ENCODE measurements at regions not wholly inside any gene's neighbourhood (a gene's known extent, or its start where the extent isn't known, plus 50 kb on each side); places are given as distances from the start of the nearest gene placed in this dataset.

DNA sequence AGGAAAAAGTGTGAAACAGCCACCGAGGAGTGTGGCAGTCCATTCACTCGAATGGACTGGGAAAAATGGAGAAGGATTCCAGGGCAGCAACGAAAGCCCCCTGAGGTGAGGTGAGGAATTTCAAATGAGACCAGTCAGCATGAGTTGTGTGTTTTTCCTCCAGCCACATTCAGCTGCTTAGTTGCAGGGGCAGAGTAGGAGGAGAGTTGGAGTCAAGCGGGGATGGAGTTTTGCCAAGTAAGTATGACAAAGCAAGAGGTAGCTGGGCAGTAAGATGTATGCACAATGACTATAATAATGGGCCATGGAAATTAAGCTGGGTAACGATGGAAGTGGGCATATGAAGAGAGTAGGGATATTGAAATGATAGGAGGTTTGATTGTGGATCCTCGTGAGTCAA, 64.4 kb downstream of the CCDC54 start:
- TF ChIP-seq, protein P1, sequence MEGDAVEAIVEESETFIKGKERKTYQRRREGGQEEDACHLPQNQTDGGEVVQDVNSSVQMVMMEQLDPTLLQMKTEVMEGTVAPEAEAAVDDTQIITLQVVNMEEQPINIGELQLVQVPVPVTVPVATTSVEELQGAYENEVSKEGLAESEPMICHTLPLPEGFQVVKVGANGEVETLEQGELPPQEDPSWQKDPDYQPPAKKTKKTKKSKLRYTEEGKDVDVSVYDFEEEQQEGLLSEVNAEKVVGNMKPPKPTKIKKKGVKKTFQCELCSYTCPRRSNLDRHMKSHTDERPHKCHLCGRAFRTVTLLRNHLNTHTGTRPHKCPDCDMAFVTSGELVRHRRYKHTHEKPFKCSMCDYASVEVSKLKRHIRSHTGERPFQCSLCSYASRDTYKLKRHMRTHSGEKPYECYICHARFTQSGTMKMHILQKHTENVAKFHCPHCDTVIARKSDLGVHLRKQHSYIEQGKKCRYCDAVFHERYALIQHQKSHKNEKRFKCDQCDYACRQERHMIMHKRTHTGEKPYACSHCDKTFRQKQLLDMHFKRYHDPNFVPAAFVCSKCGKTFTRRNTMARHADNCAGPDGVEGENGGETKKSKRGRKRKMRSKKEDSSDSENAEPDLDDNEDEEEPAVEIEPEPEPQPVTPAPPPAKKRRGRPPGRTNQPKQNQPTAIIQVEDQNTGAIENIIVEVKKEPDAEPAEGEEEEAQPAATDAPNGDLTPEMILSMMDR (IDR thresholded peaks at IDR 0.05), result no peak
- TF ChIP-seq EP300 (IDR thresholded peaks at IDR 0.05), result no peak
- no peak for TF ChIP-seq POLR2A (IDR thresholded peaks at IDR 0.05)

Measured in tibial nerve (tissue), 4 donors.